GM12872 (cell line): ENCODE measurements at regions not wholly inside any gene's neighbourhood (a gene's known extent, or its start where the extent isn't known, plus 50 kb on each side); places are given as distances from the start of the nearest gene placed in this dataset.

Experiments used
- CTCF ChIP-seq: IDR thresholded peaks from 3 replicates; pipeline ENCODE4 v1.5.1; 2011; ENCODE audit warnings: low read depth, mild to moderate bottlenecking, low read length, moderate library complexity; ENCODE audit not compliant: insufficient read depth

- no peak for TF ChIP-seq CTCF
Observed at GRCh38 chr7:155983176-155983815, 171.0 kb upstream of the SHH start.

- TF ChIP-seq CTCF = no peak
Observed at GRCh38 chr7:155981703-155982102, 169.4 kb upstream of the SHH start.

GRCh38 chr7:155980841-155981240, 168.6 kb upstream of the SHH start:
- no peak for TF ChIP-seq CTCF

GRCh38 chr7:155979994-155980393, 167.7 kb upstream of the SHH start:
- no peak for TF ChIP-seq CTCF

- TF ChIP-seq CTCF = no peak
Observed at GRCh38 chr7:155979566-155979965, 167.3 kb upstream of the SHH start.

- TF ChIP-seq CTCF = no peak
Observed at GRCh38 chr7:155975490-155975889, 163.2 kb upstream of the SHH start.

- TF ChIP-seq CTCF = no peak
Observed at GRCh38 chr7:155974186-155974897, 162.1 kb upstream of the SHH start.
